ENCODE measurements at regions not wholly inside any gene's neighbourhood (a gene's known extent, or its start where the extent isn't known, plus 50 kb on each side); places are given as distances from the start of the nearest gene placed in this dataset.

- no peak overlapping the region for H3K27ac ChIP-seq (ENCODE audit: low read depth, low read length)
- no peak overlapping the region for H3K4me3 ChIP-seq (ENCODE audit: insufficient read depth, low read length)
- no peak overlapping the region for H3K4me2 ChIP-seq (ENCODE audit: insufficient read depth, low read length)
- H2AFZ ChIP-seq (ENCODE audit: low read length) = no peak overlapping the region
- H3K4me1 ChIP-seq (ENCODE audit: insufficient read depth, low read length) = no peaks in the 10 kb centered on the region
- H3K36me3 ChIP-seq (ENCODE audit: insufficient read depth, low read length) = no peaks in the 10 kb centered on the region
- no peaks in the 10 kb centered on the region for H3K79me2 ChIP-seq (ENCODE audit: insufficient read depth, low read length)
- no peaks in the 10 kb centered on the region for H4K20me1 ChIP-seq (ENCODE audit: insufficient read depth, low read length)
- no peak for TF ChIP-seq CTCF (IDR thresholded peaks at IDR 0.05; ENCODE audit: extremely low read depth, low read depth, low read length)
- no peaks in the 10 kb centered on the region for H3K9me3 ChIP-seq (ENCODE audit: low read depth, low read length)
- H3K27me3 ChIP-seq (ENCODE audit: insufficient read depth, low read length) = no peaks in the 10 kb centered on the region
- no peak for DNase-seq (ENCODE audit: insufficient read length, low spot score, missing footprints)
Observed at GRCh38 chr4:187449702-187450101, 545.9 kb upstream of the ZFP42 start.

GRCh38 chr4:187451776-187452175, 543.8 kb upstream of the ZFP42 start:
- no peak overlapping the region for H3K4me2 ChIP-seq (ENCODE audit: insufficient read depth, low read length)
- no peaks in the 10 kb centered on the region for H3K36me3 ChIP-seq (ENCODE audit: insufficient read depth, low read length)
- no peaks in the 10 kb centered on the region for H3K9me3 ChIP-seq (ENCODE audit: low read depth, low read length)
- no peak for TF ChIP-seq CTCF (IDR thresholded peaks at IDR 0.05; ENCODE audit: extremely low read depth, low read depth, low read length)
- no peaks in the 10 kb centered on the region for H3K27me3 ChIP-seq (ENCODE audit: insufficient read depth, low read length)
- H4K20me1 ChIP-seq (ENCODE audit: insufficient read depth, low read length) = no peaks in the 10 kb centered on the region
- H3K4me1 ChIP-seq (ENCODE audit: insufficient read depth, low read length) = no peaks in the 10 kb centered on the region
- H2AFZ ChIP-seq (ENCODE audit: low read length) = no peak overlapping the region
- H3K4me3 ChIP-seq (ENCODE audit: insufficient read depth, low read length) = no peak overlapping the region
- no peaks in the 10 kb centered on the region for H3K79me2 ChIP-seq (ENCODE audit: insufficient read depth, low read length)
- H3K27ac ChIP-seq (ENCODE audit: low read depth, low read length) = no peak overlapping the region
- DNase-seq (ENCODE audit: insufficient read length, low spot score, missing footprints) = no peak

DNA sequence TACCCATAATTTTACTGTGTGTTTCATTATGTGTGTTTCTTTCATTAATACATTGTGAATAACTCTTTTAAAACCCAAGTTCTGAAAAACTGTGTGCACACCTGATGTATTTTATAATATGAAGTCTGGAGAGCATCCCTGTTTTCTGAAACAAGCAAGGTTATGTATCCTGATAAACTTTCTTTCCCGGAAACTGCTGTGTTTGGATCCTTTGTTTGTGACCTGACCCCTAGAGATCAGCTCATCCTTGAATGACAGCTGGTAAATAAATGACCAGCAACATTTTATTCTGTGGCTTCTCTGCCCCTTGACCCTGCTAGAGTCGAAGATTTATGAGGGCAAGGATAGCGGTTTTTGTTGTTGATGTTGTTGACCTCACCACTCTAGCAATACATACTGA, 535.6 kb upstream of the ZFP42 start:
- Histone ChIP-seq H2AFZ (ENCODE audit: low read length) (no peak overlapping the region), H3K27ac (ENCODE audit: low read depth, low read length) (no peak overlapping the region)

DNA sequence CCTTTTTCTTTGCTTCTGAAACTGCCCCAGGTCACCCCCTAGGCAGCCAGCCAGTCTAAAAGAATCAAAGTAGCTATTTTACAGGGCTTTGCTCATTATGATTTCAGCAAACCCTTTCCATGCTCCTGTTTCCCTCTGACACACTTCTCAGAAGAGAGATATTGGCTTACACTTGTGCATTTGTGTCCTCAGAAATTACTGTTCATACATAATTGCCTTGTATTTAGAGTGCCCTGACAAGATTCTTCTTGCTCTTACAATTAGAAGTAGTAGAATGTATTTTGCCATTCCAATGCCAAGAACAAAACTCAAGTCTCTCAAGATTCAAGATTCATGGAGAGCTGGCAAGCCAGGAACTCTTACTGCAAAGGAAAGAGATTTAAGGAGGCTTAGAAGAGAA, 531.0 kb upstream of the ZFP42 start:
- no peaks in the 10 kb centered on the region for H3K9me3 ChIP-seq (ENCODE audit: low read depth, low read length)
- H3K4me3 ChIP-seq (ENCODE audit: insufficient read depth, low read length) = no peak overlapping the region
- no peak for TF ChIP-seq CTCF (IDR thresholded peaks at IDR 0.05; ENCODE audit: extremely low read depth, low read depth, low read length)
- no peaks in the 10 kb centered on the region for H3K27me3 ChIP-seq (ENCODE audit: insufficient read depth, low read length)
- H3K79me2 ChIP-seq (ENCODE audit: insufficient read depth, low read length) = no peaks in the 10 kb centered on the region
- H4K20me1 ChIP-seq (ENCODE audit: insufficient read depth, low read length) = no peaks in the 10 kb centered on the region
- H3K27ac ChIP-seq (ENCODE audit: low read depth, low read length) = no peak overlapping the region
- H3K36me3 ChIP-seq (ENCODE audit: insufficient read depth, low read length) = no peaks in the 10 kb centered on the region
- H3K4me2 ChIP-seq (ENCODE audit: insufficient read depth, low read length) = no peak overlapping the region
- no peaks in the 10 kb centered on the region for H3K4me1 ChIP-seq (ENCODE audit: insufficient read depth, low read length)
- DNase-seq (ENCODE audit: insufficient read length, low spot score, missing footprints) = no peak
- no peak overlapping the region for H2AFZ ChIP-seq (ENCODE audit: low read length)

More for the DNA sequence above, 535.6 kb upstream of the ZFP42 start:
- Histone ChIP-seq H3K27me3 (ENCODE audit: insufficient read depth, low read length) (no peaks in the 10 kb centered on the region), H3K36me3 (ENCODE audit: insufficient read depth, low read length) (no peaks in the 10 kb centered on the region), H3K9me3 (ENCODE audit: low read depth, low read length) (no peaks in the 10 kb centered on the region), H3K4me1 (ENCODE audit: insufficient read depth, low read length) (no peaks in the 10 kb centered on the region), H4K20me1 (ENCODE audit: insufficient read depth, low read length) (no peaks in the 10 kb centered on the region), H3K4me2 (ENCODE audit: insufficient read depth, low read length) (no peak overlapping the region), H3K79me2 (ENCODE audit: insufficient read depth, low read length) (no peaks in the 10 kb centered on the region), H3K4me3 (ENCODE audit: insufficient read depth, low read length) (no peak overlapping the region)
- no peak for TF ChIP-seq CTCF (IDR thresholded peaks at IDR 0.05; ENCODE audit: extremely low read depth, low read depth, low read length)
- DNase-seq (ENCODE audit: insufficient read length, low spot score, missing footprints) = peak; percentile 85
